22Rv1 (cell line): ENCODE measurements at regions not wholly inside any gene's neighbourhood (a gene's known extent, or its start where the extent isn't known, plus 50 kb on each side); places are given as distances from the start of the nearest gene placed in this dataset.

Experiments
- ZFX ChIP-seq: fragments of 450-650 bp; IDR thresholded peaks from 2 replicates; pipeline ENCODE4 v1.6.1; 2017; ENCODE audit warnings: antibody characterized with exemption, borderline replicate concordance
- TF ChIP-seq, protein P1 (sequence below): fragments of 450-650 bp; IDR thresholded peaks from 2 replicates; pipeline ENCODE4 v1.5.1; 2017; ENCODE audit warnings: mild to moderate bottlenecking

DNA sequence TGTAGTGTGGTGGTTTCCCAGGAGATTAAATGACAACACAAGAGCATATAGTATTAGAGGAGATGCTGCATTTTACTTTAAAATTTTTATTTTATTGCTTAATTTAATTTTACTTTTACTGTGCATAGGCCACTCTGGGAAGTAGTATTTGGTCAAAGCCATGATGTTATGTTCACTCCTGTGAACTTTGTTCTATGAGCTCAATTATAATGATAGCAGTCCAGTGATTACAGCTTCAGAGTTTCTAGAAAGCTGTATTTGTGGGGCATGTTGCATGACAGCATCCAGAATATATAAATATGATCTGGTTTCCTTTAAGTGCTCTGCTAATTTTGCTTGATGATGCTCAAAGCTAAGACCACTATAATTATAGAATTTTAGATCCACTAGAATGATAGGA, 338.6 kb downstream of the NSUN3 start:
- TF ChIP-seq, protein P1, sequence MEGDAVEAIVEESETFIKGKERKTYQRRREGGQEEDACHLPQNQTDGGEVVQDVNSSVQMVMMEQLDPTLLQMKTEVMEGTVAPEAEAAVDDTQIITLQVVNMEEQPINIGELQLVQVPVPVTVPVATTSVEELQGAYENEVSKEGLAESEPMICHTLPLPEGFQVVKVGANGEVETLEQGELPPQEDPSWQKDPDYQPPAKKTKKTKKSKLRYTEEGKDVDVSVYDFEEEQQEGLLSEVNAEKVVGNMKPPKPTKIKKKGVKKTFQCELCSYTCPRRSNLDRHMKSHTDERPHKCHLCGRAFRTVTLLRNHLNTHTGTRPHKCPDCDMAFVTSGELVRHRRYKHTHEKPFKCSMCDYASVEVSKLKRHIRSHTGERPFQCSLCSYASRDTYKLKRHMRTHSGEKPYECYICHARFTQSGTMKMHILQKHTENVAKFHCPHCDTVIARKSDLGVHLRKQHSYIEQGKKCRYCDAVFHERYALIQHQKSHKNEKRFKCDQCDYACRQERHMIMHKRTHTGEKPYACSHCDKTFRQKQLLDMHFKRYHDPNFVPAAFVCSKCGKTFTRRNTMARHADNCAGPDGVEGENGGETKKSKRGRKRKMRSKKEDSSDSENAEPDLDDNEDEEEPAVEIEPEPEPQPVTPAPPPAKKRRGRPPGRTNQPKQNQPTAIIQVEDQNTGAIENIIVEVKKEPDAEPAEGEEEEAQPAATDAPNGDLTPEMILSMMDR, result no peak
- TF ChIP-seq ZFX, result no peak
